ENCODE measurements at regions not wholly inside any gene's neighbourhood (a gene's known extent, or its start where the extent isn't known, plus 50 kb on each side); places are given as distances from the start of the nearest gene placed in this dataset.
A peak's percentile ranks its signal among the peaks of the same experiment; 100 is the strongest.

GRCh38 chr2:41965173-41965908, 82.5 kb upstream of the PKDCC start:
- TF ChIP-seq POLR2A (IDR thresholded peaks at IDR 0.05): no peak
- no peak for TF ChIP-seq CTCF (IDR thresholded peaks at IDR 0.05)
- intact Hi-C loops (cut with DNase I; ENCODE audit: low total_unique reads): no loop called here
- no peak overlapping the region for H3K4me3 ChIP-seq (ENCODE audit: low read depth, poor library complexity, severe bottlenecking)
- WGBS, 2 donors: 62 to 78% methylated on average over 5 of the region's 5 CpGs
- DNase-seq (ENCODE audit: low spot score in 2 of 2): no peak

GRCh38 chr2:41965909-41966295, 81.9 kb upstream of the PKDCC start:
- intact Hi-C loops (cut with DNase I; ENCODE audit: low total_unique reads): no loop called here
- 32 to 45% methylated on average over 2 of the region's 2 CpGs for WGBS, 2 donors
- TF ChIP-seq POLR2A (IDR thresholded peaks at IDR 0.05) (no peak), CTCF (IDR thresholded peaks at IDR 0.05) (no peak)
- H3K4me3 ChIP-seq (ENCODE audit: low read depth, poor library complexity, severe bottlenecking): no peak overlapping the region
- peak; percentile 63 to 89 for DNase-seq (ENCODE audit: low spot score in 2 of 2)

GRCh38 chr2:41966431-41966893, 81.4 kb upstream of the PKDCC start:
- intact Hi-C loops (cut with DNase I; ENCODE audit: low total_unique reads): no loop called here

GRCh38 chr2:41966920-41967319, 80.9 kb upstream of the PKDCC start:
- 45 to 58% methylated on average over 8 of the region's 8 CpGs for WGBS, 2 donors
- H3K4me3 ChIP-seq (ENCODE audit: low read depth, poor library complexity, severe bottlenecking): no peak overlapping the region
- peak; percentile 72 to 93 for DNase-seq (ENCODE audit: low spot score in 2 of 2)
- TF ChIP-seq CTCF (IDR thresholded peaks at IDR 0.05) (no peak), POLR2A (IDR thresholded peaks at IDR 0.05) (no peak)
- intact Hi-C loops (cut with DNase I; ENCODE audit: low total_unique reads): no loop called here

More at GRCh38 chr2:41966431-41966893, 81.4 kb upstream of the PKDCC start:
- WGBS, 2 donors: 32 to 35% methylated on average over 10 of the region's 10 CpGs
- H3K4me3 ChIP-seq (ENCODE audit: low read depth, poor library complexity, severe bottlenecking): no peak overlapping the region
- TF ChIP-seq POLR2A (IDR thresholded peaks at IDR 0.05): no peak
- no peak for TF ChIP-seq CTCF (IDR thresholded peaks at IDR 0.05)
- DNase-seq (ENCODE audit: low spot score in 2 of 2): peak; percentile 82 to 96

- DNase-seq (ENCODE audit: low spot score in 2 of 2): peak; percentile 51 to 91
- 33 to 39% methylated on average over 13 of the region's 13 CpGs for WGBS, 2 donors
- intact Hi-C loops (cut with DNase I; ENCODE audit: low total_unique reads): no loop called here
- TF ChIP-seq CTCF (IDR thresholded peaks at IDR 0.05) (no peak), POLR2A (IDR thresholded peaks at IDR 0.05) (no peak)
- H3K4me3 ChIP-seq (ENCODE audit: low read depth, poor library complexity, severe bottlenecking): no peak overlapping the region
These were observed 80.2 kb upstream of the PKDCC start for GRCh38 chr2:41967476-41968181.
